ENCODE measurements at regions not wholly inside any gene's neighbourhood (a gene's known extent, or its start where the extent isn't known, plus 50 kb on each side); places are given as distances from the start of the nearest gene placed in this dataset.

DNA sequence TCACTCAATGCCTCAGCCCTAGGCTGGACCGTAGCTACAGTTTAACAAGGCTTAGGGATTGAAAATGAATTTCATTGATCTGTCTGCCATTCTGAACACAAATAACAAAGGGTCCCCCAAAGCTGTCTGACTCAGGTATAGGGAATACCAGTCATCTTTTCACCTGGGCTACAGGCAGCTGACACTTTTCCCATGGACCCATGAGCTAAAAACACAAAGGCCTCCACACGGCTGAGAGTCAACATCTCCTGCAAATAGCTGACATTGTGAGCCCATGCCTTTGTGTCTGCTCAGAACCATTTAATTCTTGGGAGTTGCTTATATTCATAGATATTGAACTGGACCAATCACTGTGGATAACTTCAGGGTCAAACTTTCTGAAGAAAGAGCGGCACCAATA, 121.1 kb upstream of the SLIT3 start:
- H3K4me3 ChIP-seq (ENCODE audit: low read depth, low read length): no peak overlapping the region
- TF ChIP-seq, protein P1, sequence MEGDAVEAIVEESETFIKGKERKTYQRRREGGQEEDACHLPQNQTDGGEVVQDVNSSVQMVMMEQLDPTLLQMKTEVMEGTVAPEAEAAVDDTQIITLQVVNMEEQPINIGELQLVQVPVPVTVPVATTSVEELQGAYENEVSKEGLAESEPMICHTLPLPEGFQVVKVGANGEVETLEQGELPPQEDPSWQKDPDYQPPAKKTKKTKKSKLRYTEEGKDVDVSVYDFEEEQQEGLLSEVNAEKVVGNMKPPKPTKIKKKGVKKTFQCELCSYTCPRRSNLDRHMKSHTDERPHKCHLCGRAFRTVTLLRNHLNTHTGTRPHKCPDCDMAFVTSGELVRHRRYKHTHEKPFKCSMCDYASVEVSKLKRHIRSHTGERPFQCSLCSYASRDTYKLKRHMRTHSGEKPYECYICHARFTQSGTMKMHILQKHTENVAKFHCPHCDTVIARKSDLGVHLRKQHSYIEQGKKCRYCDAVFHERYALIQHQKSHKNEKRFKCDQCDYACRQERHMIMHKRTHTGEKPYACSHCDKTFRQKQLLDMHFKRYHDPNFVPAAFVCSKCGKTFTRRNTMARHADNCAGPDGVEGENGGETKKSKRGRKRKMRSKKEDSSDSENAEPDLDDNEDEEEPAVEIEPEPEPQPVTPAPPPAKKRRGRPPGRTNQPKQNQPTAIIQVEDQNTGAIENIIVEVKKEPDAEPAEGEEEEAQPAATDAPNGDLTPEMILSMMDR (IDR thresholded peaks at IDR 0.05; ENCODE audit: insufficient read depth, low read depth, low read length, missing control alignments): no peak
- DNase-seq (ENCODE audit: low read depth): no peak

DNA sequence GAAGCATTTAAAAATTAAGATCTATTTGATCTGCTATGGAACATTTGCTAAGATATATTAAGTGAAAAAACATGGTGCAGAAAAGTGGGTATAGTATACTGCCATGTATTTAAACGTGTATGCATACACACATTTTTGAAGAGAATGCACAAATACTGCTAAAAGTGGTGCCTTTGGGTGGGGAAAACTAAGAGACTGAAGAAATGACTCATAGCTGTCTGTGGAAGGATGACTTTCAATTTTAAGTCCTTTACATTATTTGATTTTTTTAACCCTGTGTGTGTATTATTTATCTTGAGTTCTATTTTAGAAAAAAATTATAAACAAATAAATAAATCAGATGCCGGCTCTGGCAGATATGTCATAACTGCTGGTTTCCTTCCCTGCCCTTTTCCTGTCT, 120.7 kb upstream of the SLIT3 start:
- H3K4me3 ChIP-seq (ENCODE audit: low read depth, low read length): no peak overlapping the region
- TF ChIP-seq, protein P1 (IDR thresholded peaks at IDR 0.05; ENCODE audit: insufficient read depth, low read depth, low read length, missing control alignments): no peak
- DNase-seq (ENCODE audit: low read depth): no peak

DNA sequence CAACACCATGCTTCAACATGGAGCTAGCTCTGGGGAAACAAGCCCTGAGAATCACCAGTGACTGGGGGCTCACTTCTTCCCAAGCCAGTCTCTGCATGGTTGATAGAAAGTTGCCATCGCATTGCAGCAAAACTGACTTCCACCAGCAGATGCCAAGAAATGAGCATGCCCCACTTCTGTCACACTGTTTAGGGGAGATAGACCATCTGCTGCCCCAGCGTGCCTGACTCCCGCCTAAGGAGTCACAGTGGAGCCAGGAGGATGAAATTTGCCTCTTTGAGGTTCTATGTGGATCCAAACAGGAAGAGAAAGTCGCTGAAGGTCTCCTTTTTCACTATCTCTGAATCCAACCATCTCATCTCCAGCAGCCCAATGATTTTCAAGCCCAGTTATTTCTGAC, 116.7 kb upstream of the SLIT3 start:
- TF ChIP-seq, protein P1 (IDR thresholded peaks at IDR 0.05; ENCODE audit: insufficient read depth, low read depth, low read length, missing control alignments): no peak
- no peak for DNase-seq (ENCODE audit: low read depth)
- H3K4me3 ChIP-seq (ENCODE audit: low read depth, low read length): no peak overlapping the region

DNA sequence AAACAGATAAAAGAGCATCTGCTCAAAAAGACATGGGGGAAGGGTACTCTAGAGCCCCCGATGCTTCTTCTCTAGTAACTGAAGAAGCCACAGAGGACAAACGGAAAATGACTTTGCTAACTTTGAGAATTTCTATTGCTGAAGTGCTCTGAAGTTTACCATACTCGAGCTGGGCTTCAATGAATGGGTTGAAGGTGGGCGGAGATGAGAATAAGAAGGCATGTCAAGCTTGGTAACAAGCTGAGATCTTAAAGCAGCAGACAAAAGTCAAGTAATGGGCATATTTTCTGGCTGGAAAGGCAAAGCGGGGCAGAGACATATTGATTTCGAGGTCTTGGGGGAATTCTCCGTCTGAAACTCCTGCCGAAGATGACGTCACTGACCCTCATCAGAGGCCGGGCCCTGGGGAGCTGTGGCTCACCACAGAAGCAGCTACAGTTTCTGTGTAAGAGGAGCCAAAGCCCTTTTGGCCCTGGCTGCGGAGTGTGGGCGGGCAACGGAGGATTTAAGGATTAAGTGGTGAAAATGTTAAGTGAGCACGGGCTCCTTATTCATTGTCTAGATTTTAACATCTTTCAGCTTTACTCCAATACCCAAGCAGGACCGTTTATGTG, 115.8 kb upstream of the SLIT3 start:
- TF ChIP-seq, protein P1 (IDR thresholded peaks at IDR 0.05; ENCODE audit: insufficient read depth, low read depth, low read length, missing control alignments): no peak

DNA sequence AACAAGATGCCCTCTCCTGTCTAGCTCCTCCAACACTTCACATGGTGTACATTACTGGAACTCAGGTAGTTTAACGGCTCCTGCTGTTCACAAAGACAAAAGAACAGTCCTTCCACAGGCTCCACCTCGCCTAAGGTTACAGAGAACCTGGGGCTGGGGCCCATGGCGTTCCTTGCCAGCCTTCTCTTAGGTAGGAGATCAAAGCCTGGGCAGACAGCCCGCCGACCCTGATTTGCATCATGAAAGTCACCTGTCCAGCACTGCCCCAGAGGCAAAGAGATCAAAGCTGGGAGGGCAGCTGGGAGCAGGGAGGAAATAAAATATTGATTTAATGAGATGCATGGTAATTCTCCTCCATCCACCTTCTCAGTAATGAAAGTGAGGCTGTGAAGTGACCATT, 115.0 kb upstream of the SLIT3 start:
- TF ChIP-seq, protein P1 (IDR thresholded peaks at IDR 0.05; ENCODE audit: insufficient read depth, low read depth, low read length, missing control alignments): no peak
- DNase-seq (ENCODE audit: low read depth): no peak
- no peak overlapping the region for H3K4me3 ChIP-seq (ENCODE audit: low read depth, low read length)

More for the DNA sequence above, 115.8 kb upstream of the SLIT3 start:
- no peak overlapping the region for H3K4me3 ChIP-seq (ENCODE audit: low read depth, low read length)
- peak; percentile 85 for DNase-seq (ENCODE audit: low read depth)

DNA sequence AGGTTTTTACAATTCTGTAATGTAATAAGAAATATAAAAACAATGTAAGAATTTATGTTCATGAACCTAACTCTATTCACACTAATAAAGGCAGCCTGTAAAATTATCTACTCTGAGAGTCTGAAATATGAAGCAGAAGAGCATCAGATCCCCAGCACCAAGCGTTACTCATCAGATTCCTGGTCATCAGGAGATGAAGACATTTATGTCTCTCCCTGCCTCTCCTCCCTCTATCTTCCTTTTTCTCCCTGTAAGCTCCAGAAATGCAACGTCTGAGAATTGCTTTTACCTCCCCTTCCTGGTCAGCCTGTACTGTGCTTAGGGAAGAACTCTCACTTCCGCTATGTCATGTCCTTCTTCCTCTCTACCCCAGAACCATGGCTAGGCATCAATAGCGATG, 114.4 kb upstream of the SLIT3 start:
- TF ChIP-seq, protein P1 (IDR thresholded peaks at IDR 0.05; ENCODE audit: insufficient read depth, low read depth, low read length, missing control alignments): no peak
- H3K4me3 ChIP-seq (ENCODE audit: low read depth, low read length): no peak overlapping the region
- no peak for DNase-seq (ENCODE audit: low read depth)

DNA sequence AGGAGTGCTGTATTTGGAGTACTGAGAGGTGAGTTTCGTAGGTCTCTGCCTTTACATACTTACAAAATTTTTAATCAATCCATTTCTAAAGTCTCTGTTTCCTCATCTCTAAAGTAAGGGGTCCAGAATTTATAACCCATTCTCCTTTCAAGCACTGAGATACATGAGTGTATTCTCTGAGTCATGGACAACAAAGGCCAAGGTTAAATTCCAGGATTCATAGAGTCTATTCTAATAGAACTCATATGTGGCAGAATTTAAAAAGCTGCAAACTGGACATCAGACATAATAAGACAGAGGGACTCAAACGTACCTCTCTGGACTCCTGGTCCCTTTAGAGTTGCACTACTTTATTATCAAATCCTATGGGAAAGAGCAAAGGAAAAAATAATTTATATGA, 112.5 kb upstream of the SLIT3 start:
- H3K4me3 ChIP-seq (ENCODE audit: low read depth, low read length): no peak overlapping the region
- no peak for DNase-seq (ENCODE audit: low read depth)
- TF ChIP-seq, protein P1 (IDR thresholded peaks at IDR 0.05; ENCODE audit: insufficient read depth, low read depth, low read length, missing control alignments): no peak

Measured in GM12865 (cell line).